Dendritic cell treated with granulocyte-macrophage colony-stimulating factor and Interleukin-4, amounts not matched to agents 40 ng/mL and 50 ng/mL, for 4 days (primary cell): ENCODE measurements at regions not wholly inside any gene's neighbourhood (a gene's known extent, or its start where the extent isn't known, plus 50 kb on each side); places are given as distances from the start of the nearest gene placed in this dataset.
"Not testable (repeated sequence)": the region's sequence is repeated elsewhere in the genome, so short reads cannot be mapped to it uniquely, and the experiment has no call there.

Experiments
- H3K27ac Mint-ChIP-seq: one replicate; pipeline ENCODE4 v1.8.0; 2022; ENCODE audit warnings: mild to moderate bottlenecking, mixed read lengths
- H3K27me3 Mint-ChIP-seq: one replicate; pipeline ENCODE4 v1.8.0; 2022; ENCODE audit warnings: mild to moderate bottlenecking, mixed read lengths
- H3K36me3 Mint-ChIP-seq: one replicate; pipeline ENCODE4 v1.8.0; 2022; ENCODE audit warnings: low read depth, mixed read lengths
- H3K4me1 Mint-ChIP-seq: one replicate; pipeline ENCODE4 v1.8.0; 2022; ENCODE audit warnings: low read depth, mixed read lengths
- H3K4me3 Mint-ChIP-seq: one replicate; pipeline ENCODE4 v1.8.0; 2022; ENCODE audit warnings: mild to moderate bottlenecking, moderate library complexity, mixed read lengths
- H3K9me3 Mint-ChIP-seq: one replicate; pipeline ENCODE4 v1.8.0; 2022; ENCODE audit warnings: mixed read lengths
- intact Hi-C: fragments of 100-400 bp; cut with micrococcal nuclease; formaldehyde crosslinking; loops from one replicate; pipeline ENCODE4 v1.15.0; 2022

- Mint-ChIP-seq H3K27ac (no peak overlapping the region), H3K36me3 (no peaks in the 10 kb centered on the region), H3K4me3 (no peak overlapping the region), H3K27me3 (peaks cover 41% of the 10 kb centered on the region), H3K9me3 (no peaks in the 10 kb centered on the region), H3K4me1 (peaks cover 32% of the 10 kb centered on the region)
- intact Hi-C loops = loop anchor here (5.0 to 10.0 kb wide), 2 partner anchors 55 to 107 kb away; no protein-coding TSS in a partner anchor
Observed at GRCh38 chr12:4159851-4160250, 113.7 kb upstream of the CCND2 start.

GRCh38 chr12:4158306-4158705, 115.3 kb upstream of the CCND2 start:
- Mint-ChIP-seq H3K9me3 (no peaks in the 10 kb centered on the region), H3K27me3 (peaks cover 32% of the 10 kb centered on the region), H3K27ac (no peak overlapping the region), H3K36me3 (no peaks in the 10 kb centered on the region), H3K4me1 (peaks cover 33% of the 10 kb centered on the region), H3K4me3 (no peak overlapping the region)
- intact Hi-C loops = loop anchor here (10.0 kb wide), 1 partner anchor 56 kb away; no protein-coding TSS in a partner anchor

- Mint-ChIP-seq H3K4me3 (no peak overlapping the region), H3K4me1 (peaks cover 45% of the 10 kb centered on the region), H3K27me3 (peaks cover 30% of the 10 kb centered on the region), H3K9me3 (no peaks in the 10 kb centered on the region), H3K36me3 (no peaks in the 10 kb centered on the region), H3K27ac (no peak overlapping the region)
- intact Hi-C loops = loop anchor here (10.0 kb wide), 1 partner anchor 58 kb away; no protein-coding TSS in a partner anchor
Observed at GRCh38 chr12:4157122-4157521, 116.4 kb upstream of the CCND2 start.

DNA sequence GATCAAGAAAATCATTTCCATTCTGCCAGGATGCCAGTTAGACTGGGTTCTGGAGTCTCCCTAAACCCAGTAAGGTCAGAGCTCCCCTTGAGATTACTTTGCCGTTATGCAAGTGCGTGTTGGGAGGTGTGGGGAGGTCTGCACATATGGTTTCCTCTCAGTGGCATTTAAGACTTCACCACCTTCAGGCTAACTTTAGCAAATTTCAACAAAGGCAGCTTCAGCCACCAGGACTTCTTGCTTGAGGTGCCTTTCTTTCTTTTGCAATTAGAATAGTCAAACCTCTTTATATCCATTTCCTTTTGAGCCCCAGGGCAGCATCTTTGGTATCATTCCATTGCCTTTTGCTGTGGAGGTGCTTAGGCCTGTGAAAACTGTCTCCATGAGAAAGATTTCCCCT, 117.2 kb upstream of the CCND2 start:
- intact Hi-C loops = loop anchor here (10.0 kb wide), 1 partner anchor 58 kb away; no protein-coding TSS in a partner anchor
- Mint-ChIP-seq H3K27me3 (peaks cover 27% of the 10 kb centered on the region), H3K36me3 (no peaks in the 10 kb centered on the region), H3K27ac (no peak overlapping the region), H3K4me1 (peaks cover 52% of the 10 kb centered on the region), H3K9me3 (no peaks in the 10 kb centered on the region), H3K4me3 (no peak overlapping the region)

- H3K27me3 Mint-ChIP-seq = peaks cover 30% of the 10 kb centered on the region
- no peak overlapping the region for H3K4me3 Mint-ChIP-seq
- no peak overlapping the region for H3K27ac Mint-ChIP-seq
- H3K4me1 Mint-ChIP-seq = peaks cover 53% of the 10 kb centered on the region
- intact Hi-C loops = loop anchor here (10.0 kb wide), 1 partner anchor 60 kb away; no protein-coding TSS in a partner anchor
- no peaks in the 10 kb centered on the region for H3K36me3 Mint-ChIP-seq
- H3K9me3 Mint-ChIP-seq = no peaks in the 10 kb centered on the region
Observed at GRCh38 chr12:4154672-4155225, 118.8 kb upstream of the CCND2 start.

DNA sequence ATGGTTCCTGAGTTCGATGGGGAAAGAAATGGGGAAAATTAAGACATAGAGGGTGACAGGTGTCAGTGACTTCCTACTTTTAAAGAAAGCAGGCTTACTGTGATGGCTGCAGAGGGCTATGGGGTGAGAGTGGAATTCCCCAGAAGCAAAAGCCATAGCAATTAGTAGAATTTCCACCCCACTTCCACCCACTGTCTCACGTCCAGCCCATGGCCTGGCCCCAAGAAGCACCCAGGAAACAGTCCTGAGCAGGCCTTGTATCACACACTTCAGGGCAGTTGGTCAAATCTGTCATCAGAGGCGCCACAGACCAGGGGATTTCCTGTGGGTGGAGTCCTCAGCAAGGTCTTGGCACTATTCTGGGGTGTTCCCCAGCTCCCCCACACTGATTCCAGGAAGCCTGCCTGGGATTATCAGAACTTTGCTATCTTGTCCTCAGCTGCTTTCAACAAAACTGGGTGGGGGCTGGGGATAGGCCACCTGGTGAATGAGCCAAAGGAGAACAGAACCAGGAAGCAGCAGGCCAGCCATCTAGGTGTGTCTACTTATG, 120.1 kb upstream of the CCND2 start:
- intact Hi-C loops = loop anchor here (10.0 kb wide), 1 partner anchor 61 kb away; no protein-coding TSS in a partner anchor
- no peaks in the 10 kb centered on the region for H3K9me3 Mint-ChIP-seq
- peaks cover 32% of the 10 kb centered on the region for H3K27me3 Mint-ChIP-seq
- no peak overlapping the region for H3K4me3 Mint-ChIP-seq
- peak overlapping the region; percentile 65 for H3K27ac Mint-ChIP-seq
- peaks cover 50% of the 10 kb centered on the region for H3K4me1 Mint-ChIP-seq
- H3K36me3 Mint-ChIP-seq = no peaks in the 10 kb centered on the region

- H3K9me3 Mint-ChIP-seq = no peaks in the 10 kb centered on the region
- no peaks in the 10 kb centered on the region for H3K36me3 Mint-ChIP-seq
- H3K27me3 Mint-ChIP-seq = peaks cover 32% of the 10 kb centered on the region
- intact Hi-C loops = loop anchor here (10.0 kb wide), 1 partner anchor 63 kb away; no protein-coding TSS in a partner anchor
- peaks cover 55% of the 10 kb centered on the region for H3K4me1 Mint-ChIP-seq
- H3K4me3 Mint-ChIP-seq = no peak overlapping the region
- H3K27ac Mint-ChIP-seq = no peak overlapping the region
Observed at GRCh38 chr12:4152145-4152795, 121.3 kb upstream of the CCND2 start.

DNA sequence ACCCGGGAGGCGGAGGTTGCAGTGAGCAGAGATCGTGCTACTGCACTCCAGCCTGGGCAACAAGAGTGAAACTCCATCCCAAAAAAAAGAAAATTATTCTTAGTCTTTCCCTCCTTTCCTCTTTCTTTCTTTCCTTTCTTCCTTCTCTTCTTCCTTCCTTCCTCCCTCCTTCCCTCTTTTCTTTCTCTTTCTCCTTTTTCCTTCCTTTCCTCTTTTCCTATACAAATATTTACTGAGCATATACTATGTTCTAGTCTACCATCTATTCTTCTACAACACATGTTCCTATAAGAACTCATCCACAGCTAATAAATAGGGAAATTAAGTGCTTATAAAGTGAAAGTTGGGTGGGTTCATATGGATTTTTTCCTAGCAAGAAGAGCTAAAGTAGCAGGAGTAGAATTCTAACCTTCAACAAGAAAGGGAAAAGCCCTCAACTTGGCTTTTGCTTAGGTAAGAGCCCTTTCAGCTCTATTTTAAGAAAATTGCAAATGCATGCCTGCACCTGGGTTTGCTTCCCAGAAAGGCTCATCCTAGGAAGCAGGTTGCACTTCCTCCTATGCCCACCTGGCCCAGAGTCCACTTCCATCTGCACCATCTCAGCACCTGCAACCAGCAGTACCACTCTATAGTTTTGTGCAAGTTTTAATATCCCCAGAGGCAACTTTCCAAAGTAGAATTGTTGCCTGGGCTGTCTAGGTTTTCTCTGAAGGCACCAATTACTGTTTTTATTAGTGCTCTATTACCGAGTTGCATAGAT, 122.0 kb upstream of the CCND2 start:
- intact Hi-C loops = loop anchor here (10.0 kb wide), 1 partner anchor 63 kb away; no protein-coding TSS in a partner anchor
- H3K27me3 Mint-ChIP-seq = peaks cover 32% of the 10 kb centered on the region
- H3K9me3 Mint-ChIP-seq = no peaks in the 10 kb centered on the region
- H3K36me3 Mint-ChIP-seq = no peaks in the 10 kb centered on the region
- peaks cover 62% of the 10 kb centered on the region for H3K4me1 Mint-ChIP-seq
- H3K27ac Mint-ChIP-seq = no peak overlapping the region
- H3K4me3 Mint-ChIP-seq = no peak overlapping the region

DNA sequence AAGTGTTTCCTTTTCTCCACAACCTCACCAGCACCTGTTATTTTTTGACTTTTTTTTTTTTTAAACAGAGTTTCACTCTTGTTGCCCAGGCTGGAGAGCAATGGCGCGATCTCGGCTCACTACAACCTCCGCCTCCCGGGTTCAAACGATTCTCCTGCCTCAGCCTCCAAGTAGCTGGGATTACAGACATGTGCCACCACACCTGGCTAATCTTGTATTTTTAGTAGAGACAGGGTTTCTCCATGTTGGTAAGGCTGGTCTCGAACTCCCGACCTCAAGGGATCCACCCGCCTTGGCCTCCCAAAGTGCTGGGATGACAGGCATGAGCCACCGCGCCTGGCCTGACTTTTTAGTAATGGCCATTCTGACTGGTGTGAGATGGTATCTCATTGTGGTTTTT, 123.2 kb upstream of the CCND2 start:
- not testable (repeated sequence) for H3K36me3 Mint-ChIP-seq, H3K27ac Mint-ChIP-seq, H3K9me3 Mint-ChIP-seq, H3K4me3 Mint-ChIP-seq
- Mint-ChIP-seq H3K27me3 (peaks cover 31% of the 10 kb centered on the region), H3K4me1 (peaks cover 71% of the 10 kb centered on the region)
- intact Hi-C loops = loop anchor here (10.0 kb wide), 1 partner anchor 64 kb away; no protein-coding TSS in a partner anchor

DNA sequence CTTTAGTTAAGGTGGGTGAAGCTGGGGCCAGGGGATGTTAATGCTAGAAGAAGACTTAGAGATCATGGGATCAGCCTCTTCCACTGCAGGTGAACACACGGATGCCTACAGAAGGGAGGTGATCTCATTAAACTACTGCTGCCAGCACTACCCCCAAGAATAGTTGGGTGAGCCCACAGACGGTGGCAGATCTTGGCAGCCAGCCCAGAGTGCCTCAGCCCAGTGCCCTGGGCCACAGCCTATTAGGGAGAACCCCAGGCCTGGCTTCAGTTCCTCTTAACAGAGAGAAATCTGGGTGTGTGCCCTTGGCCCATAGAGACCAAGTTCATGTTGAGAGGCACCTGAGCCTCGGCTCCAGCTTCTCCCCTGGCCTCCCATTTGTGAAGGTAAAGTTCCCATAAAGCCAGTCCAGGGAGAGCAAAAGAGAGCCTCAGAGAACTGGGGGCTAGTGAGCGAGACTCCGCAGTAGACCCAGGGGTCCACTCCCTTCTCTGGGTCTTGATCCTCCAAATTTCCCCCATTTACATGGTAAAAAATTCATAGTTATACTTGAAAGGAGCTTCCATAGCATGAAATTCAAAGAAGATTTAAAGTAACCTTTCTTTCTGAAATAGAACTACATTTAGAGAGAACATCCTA, 125.0 kb upstream of the CCND2 start:
- no peak overlapping the region for H3K27ac Mint-ChIP-seq
- H3K4me1 Mint-ChIP-seq = peaks cover 72% of the 10 kb centered on the region
- H3K4me3 Mint-ChIP-seq = no peak overlapping the region
- H3K36me3 Mint-ChIP-seq = no peaks in the 10 kb centered on the region
- intact Hi-C loops = no loop called here
- H3K9me3 Mint-ChIP-seq = no peaks in the 10 kb centered on the region
- H3K27me3 Mint-ChIP-seq = peaks cover 47% of the 10 kb centered on the region

- intact Hi-C loops = no loop called here
- Mint-ChIP-seq H3K27me3 (peaks cover 47% of the 10 kb centered on the region), H3K36me3 (no peaks in the 10 kb centered on the region), H3K4me3 (no peak overlapping the region), H3K27ac (no peak overlapping the region), H3K4me1 (peaks cover 69% of the 10 kb centered on the region), H3K9me3 (no peaks in the 10 kb centered on the region)
Observed at GRCh38 chr12:4147031-4147481, 126.5 kb upstream of the CCND2 start.

DNA sequence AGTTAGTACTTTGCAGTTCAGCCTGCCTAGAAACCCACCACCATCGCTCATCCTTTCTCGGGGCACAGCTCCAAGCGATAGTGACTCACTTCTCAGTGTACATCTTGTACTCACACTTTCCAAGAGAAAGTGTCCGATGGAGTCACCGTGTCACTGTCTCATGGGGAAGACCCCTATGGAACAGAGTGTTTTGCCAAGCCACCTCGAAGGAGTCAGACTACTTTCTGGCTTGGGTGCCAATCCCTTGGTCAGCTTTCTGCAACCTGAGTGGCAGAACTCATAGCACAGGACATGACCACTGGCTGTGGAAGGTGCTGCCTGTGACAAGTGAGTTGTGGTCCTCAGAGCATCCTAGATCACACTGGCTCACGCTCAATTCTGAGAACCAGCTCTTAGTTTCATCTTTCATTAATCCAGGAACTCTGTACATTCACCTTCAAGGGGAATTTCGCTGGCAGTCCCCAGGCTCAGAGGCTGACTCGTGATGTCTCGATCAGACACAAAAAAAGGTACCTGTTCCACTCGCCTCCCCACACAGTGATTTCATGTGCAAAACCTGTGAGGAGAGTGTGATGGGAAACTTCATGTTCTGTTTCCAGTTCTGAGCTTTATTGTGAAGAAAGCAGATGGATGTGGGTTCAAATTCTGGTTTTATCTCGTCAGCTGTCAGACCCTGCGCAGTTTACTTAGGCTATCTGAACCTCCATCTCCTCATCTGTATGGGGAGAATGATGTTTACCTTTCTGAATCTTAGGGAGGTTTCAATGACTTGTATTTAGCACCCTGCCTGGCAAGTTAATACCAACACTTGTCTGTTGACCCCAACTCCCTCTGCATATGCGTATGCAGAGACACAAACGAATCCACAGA, 127.3 kb upstream of the CCND2 start:
- Mint-ChIP-seq H3K4me3 (no peak overlapping the region), H3K4me1 (peaks cover 61% of the 10 kb centered on the region), H3K27me3 (peaks cover 43% of the 10 kb centered on the region), H3K9me3 (no peaks in the 10 kb centered on the region), H3K27ac (no peak overlapping the region), H3K36me3 (no peaks in the 10 kb centered on the region)
- intact Hi-C loops = no loop called here

- Mint-ChIP-seq H3K36me3 (no peaks in the 10 kb centered on the region), H3K4me1 (peaks cover 61% of the 10 kb centered on the region), H3K4me3 (no peak overlapping the region), H3K27ac (no peak overlapping the region), H3K9me3 (no peaks in the 10 kb centered on the region), H3K27me3 (peaks cover 43% of the 10 kb centered on the region)
- intact Hi-C loops = no loop called here
Observed at GRCh38 chr12:4144676-4145075, 128.9 kb upstream of the CCND2 start.
